Karpas-422 (cell line): ENCODE measurements at regions not wholly inside any gene's neighbourhood (a gene's known extent, or its start where the extent isn't known, plus 50 kb on each side); places are given as distances from the start of the nearest gene placed in this dataset.

ENCODE experiments used
- DNase-seq: peaks from one replicate; pipeline ENCODE4 v3.0.0-alpha.2; 2015
- H2AFZ ChIP-seq: fragments of 200-600 bp; sonication (generic); 2 replicates; pipeline ENCODE4 v1.6.1; 2014; ENCODE audit warnings: antibody characterized with exemption, low read length, mixed read lengths
- H3K27ac ChIP-seq: fragments of 200-600 bp; sonication (generic); 2 replicates; pipeline ENCODE4 v1.5.1; 2014; ENCODE audit warnings: mild to moderate bottlenecking, low read length, moderate library complexity
- H3K27me3 ChIP-seq: fragments of 200-600 bp; sonication (generic); 2 replicates; pipeline ENCODE4 v1.6.1; 2014; ENCODE audit warnings: low read length, mixed read lengths
- H3K36me3 ChIP-seq: fragments of 200-600 bp; sonication (generic); 2 replicates; pipeline ENCODE4 v1.6.1; 2014; ENCODE audit warnings: low read length, mixed read lengths; ENCODE audit not compliant: insufficient read depth
- H3K4me1 ChIP-seq: fragments of 200-600 bp; sonication (generic); 2 replicates; pipeline ENCODE4 v1.6.1; 2014; ENCODE audit warnings: mild to moderate bottlenecking, low read length, mixed read lengths
- H3K4me2 ChIP-seq: fragments of 200-600 bp; sonication (generic); 2 replicates; pipeline ENCODE4 v1.6.1; 2014; ENCODE audit warnings: low read length, low read depth, mild to moderate bottlenecking; ENCODE audit not compliant: poor library complexity, severe bottlenecking
- H3K4me3 ChIP-seq: fragments of 200-600 bp; sonication (generic); 2 replicates; pipeline ENCODE4 v1.5.1; 2014; ENCODE audit warnings: mild to moderate bottlenecking, antibody characterized with exemption, low read length, mixed read lengths
- H3K79me2 ChIP-seq: fragments of 200-600 bp; sonication (generic); 2 replicates; pipeline ENCODE4 v1.6.1; 2014; ENCODE audit warnings: mild to moderate bottlenecking, low read length, mixed read lengths
- H3K9ac ChIP-seq: fragments of 200-600 bp; sonication (generic); 2 replicates; pipeline ENCODE4 v1.6.0; 2014; ENCODE audit warnings: low read length
- H3K9me2 ChIP-seq: fragments of 200-600 bp; sonication (generic), shearing (Covaris generic); replicated peaks from 2 replicates; pipeline ENCODE4 v1.6.0; 2014; ENCODE audit warnings: mild to moderate bottlenecking, low read length, moderate library complexity; ENCODE audit not compliant: insufficient read depth
- H3K9me3 ChIP-seq: fragments of 300-700, 200-600 bp; sonication (generic); 2 replicates; pipeline ENCODE4 v1.6.1; 2014; ENCODE audit warnings: low read length, mixed read lengths
- H4K20me1 ChIP-seq: fragments of 200-600 bp; sonication (generic); 2 replicates; pipeline ENCODE4 v1.6.1; 2014; ENCODE audit warnings: mild to moderate bottlenecking, antibody characterized with exemption, low read length, low read depth; ENCODE audit not compliant: insufficient read depth

- Histone ChIP-seq H3K9me3 (no peaks in the 10 kb centered on the region), H3K9me2 (no peaks in the 10 kb centered on the region), H3K4me3 (no peak overlapping the region), H3K4me2 (no peak overlapping the region), H3K36me3 (no peaks in the 10 kb centered on the region), H4K20me1 (no peaks in the 10 kb centered on the region), H3K9ac (no peak overlapping the region), H3K4me1 (no peaks in the 10 kb centered on the region), H3K27me3 (no peaks in the 10 kb centered on the region), H3K79me2 (no peaks in the 10 kb centered on the region), H2AFZ (no peak overlapping the region), H3K27ac (no peak overlapping the region)
- DNase-seq: no peak
Measured at GRCh38 chr2:19785867-19786266, 115.9 kb downstream of the TTC32 start.

GRCh38 chr2:19785447-19785846, 116.3 kb downstream of the TTC32 start:
- no peaks in the 10 kb centered on the region for H3K79me2 ChIP-seq
- H3K4me2 ChIP-seq: no peak overlapping the region
- no peak overlapping the region for H3K27ac ChIP-seq
- no peaks in the 10 kb centered on the region for H3K27me3 ChIP-seq
- H3K4me3 ChIP-seq: no peak overlapping the region
- DNase-seq: no peak
- no peaks in the 10 kb centered on the region for H4K20me1 ChIP-seq
- H2AFZ ChIP-seq: no peak overlapping the region
- no peaks in the 10 kb centered on the region for H3K9me3 ChIP-seq
- H3K36me3 ChIP-seq: no peaks in the 10 kb centered on the region
- no peaks in the 10 kb centered on the region for H3K9me2 ChIP-seq
- no peak overlapping the region for H3K9ac ChIP-seq
- no peaks in the 10 kb centered on the region for H3K4me1 ChIP-seq

- Histone ChIP-seq H2AFZ (no peak overlapping the region), H3K9me3 (no peaks in the 10 kb centered on the region), H4K20me1 (no peaks in the 10 kb centered on the region), H3K36me3 (no peaks in the 10 kb centered on the region), H3K4me3 (no peak overlapping the region), H3K27ac (no peak overlapping the region), H3K9ac (no peak overlapping the region), H3K79me2 (no peaks in the 10 kb centered on the region), H3K4me1 (no peaks in the 10 kb centered on the region), H3K27me3 (no peaks in the 10 kb centered on the region), H3K4me2 (no peak overlapping the region), H3K9me2 (no peaks in the 10 kb centered on the region)
- DNase-seq: no peak
Measured at GRCh38 chr2:19784456-19784855, 117.3 kb downstream of the TTC32 start.

GRCh38 chr2:19783935-19784334, 117.8 kb downstream of the TTC32 start:
- Histone ChIP-seq H3K27ac (no peak overlapping the region), H3K4me2 (no peak overlapping the region), H3K27me3 (no peaks in the 10 kb centered on the region), H4K20me1 (no peaks in the 10 kb centered on the region), H2AFZ (no peak overlapping the region), H3K9me2 (no peaks in the 10 kb centered on the region), H3K9me3 (no peaks in the 10 kb centered on the region), H3K4me1 (no peaks in the 10 kb centered on the region), H3K36me3 (no peaks in the 10 kb centered on the region), H3K4me3 (no peak overlapping the region), H3K79me2 (no peaks in the 10 kb centered on the region), H3K9ac (no peak overlapping the region)
- DNase-seq: no peak

- H3K4me3 ChIP-seq: no peak overlapping the region
Measured at GRCh38 chr2:19776941-19777514, 124.8 kb downstream of the TTC32 start.

GRCh38 chr2:19775838-19776237, 125.9 kb downstream of the TTC32 start:
- Histone ChIP-seq H3K4me1 (peaks cover 29% of the 10 kb centered on the region), H4K20me1 (no peaks in the 10 kb centered on the region), H3K27ac (no peak overlapping the region), H3K9me3 (no peaks in the 10 kb centered on the region), H3K4me3 (no peak overlapping the region), H3K79me2 (no peaks in the 10 kb centered on the region), H3K4me2 (no peak overlapping the region), H3K9ac (no peak overlapping the region), H2AFZ (no peak overlapping the region), H3K9me2 (no peaks in the 10 kb centered on the region), H3K36me3 (no peaks in the 10 kb centered on the region), H3K27me3 (no peaks in the 10 kb centered on the region; the same call in 1 of the 2 replicates)
- no peak for DNase-seq

More at GRCh38 chr2:19776941-19777514, 124.8 kb downstream of the TTC32 start:
- Histone ChIP-seq H3K27ac (no peak overlapping the region), H3K4me1 (peaks cover 18% of the 10 kb centered on the region), H4K20me1 (no peaks in the 10 kb centered on the region), H2AFZ (no peak overlapping the region), H3K9me2 (no peaks in the 10 kb centered on the region), H3K27me3 (no peaks in the 10 kb centered on the region; the same call in 1 of the 2 replicates), H3K9me3 (no peaks in the 10 kb centered on the region), H3K36me3 (no peaks in the 10 kb centered on the region), H3K79me2 (no peaks in the 10 kb centered on the region), H3K9ac (no peak overlapping the region), H3K4me2 (no peak overlapping the region)
- no peak for DNase-seq

- Histone ChIP-seq H3K4me3 (no peak overlapping the region), H3K9me3 (no peaks in the 10 kb centered on the region), H3K4me1 (peaks cover 29% of the 10 kb centered on the region), H3K36me3 (no peaks in the 10 kb centered on the region), H3K79me2 (no peaks in the 10 kb centered on the region), H3K27ac (no peak overlapping the region), H3K9me2 (no peaks in the 10 kb centered on the region), H2AFZ (no peak overlapping the region), H3K27me3 (no peaks in the 10 kb centered on the region; the same call in 1 of the 2 replicates), H3K9ac (no peak overlapping the region), H4K20me1 (no peaks in the 10 kb centered on the region), H3K4me2 (no peak overlapping the region)
- no peak for DNase-seq
Measured at GRCh38 chr2:19775315-19775714, 126.5 kb downstream of the TTC32 start.

- Histone ChIP-seq H3K36me3 (no peaks in the 10 kb centered on the region), H3K4me3 (no peak overlapping the region), H3K9me2 (no peaks in the 10 kb centered on the region), H3K4me1 (peaks cover 29% of the 10 kb centered on the region), H3K4me2 (no peak overlapping the region), H3K27ac (no peak overlapping the region), H4K20me1 (no peaks in the 10 kb centered on the region), H3K27me3 (no peaks in the 10 kb centered on the region; the same call in 1 of the 2 replicates), H2AFZ (no peak overlapping the region), H3K79me2 (no peaks in the 10 kb centered on the region), H3K9me3 (no peaks in the 10 kb centered on the region), H3K9ac (no peak overlapping the region)
- DNase-seq: no peak
Measured at GRCh38 chr2:19774805-19775176, 127.0 kb downstream of the TTC32 start.
